DND-41 (cell line): ENCODE measurements at regions not wholly inside any gene's neighbourhood (a gene's known extent, or its start where the extent isn't known, plus 50 kb on each side); places are given as distances from the start of the nearest gene placed in this dataset.

Experiments used
- ATAC-seq: fragments of 200-7000 bp; cut with Tn5 transposase; 3 replicates; pipeline ENCODE4 v1.9.1; 2021; ENCODE audit warnings: low read depth; ENCODE audit not compliant: insufficient read depth
- DNase-seq: peaks from one replicate; pipeline ENCODE4 v3.0.0-alpha.2; 2020
- H2AFZ ChIP-seq: 2 replicates; pipeline ENCODE4 v1.6.0; 2012; ENCODE audit warnings: low read depth, low read length
- H3K27ac ChIP-seq: 2 replicates; pipeline ENCODE4 v1.5.1; 2012; ENCODE audit warnings: low read length, inconsistent platforms
- H3K27me3 ChIP-seq: fragments of 200-600 bp; sonication (generic); 2 replicates; pipeline ENCODE4 v1.6.0; 2012; ENCODE audit warnings: low read length, mild to moderate bottlenecking, inconsistent platforms; ENCODE audit not compliant: insufficient read depth, poor library complexity
- H3K36me3 ChIP-seq: 2 replicates; pipeline ENCODE4 v1.5.1; 2012; ENCODE audit warnings: low read length, inconsistent platforms; ENCODE audit not compliant: insufficient read depth
- H3K4me1 ChIP-seq: 2 replicates; pipeline ENCODE4 v1.5.1; 2012; ENCODE audit warnings: mild to moderate bottlenecking, low read length; ENCODE audit not compliant: insufficient read depth
- H3K4me2 ChIP-seq: 2 replicates; pipeline ENCODE4 v1.6.0; 2012; ENCODE audit warnings: mild to moderate bottlenecking, moderate library complexity, low read length, inconsistent platforms; ENCODE audit not compliant: insufficient read depth
- H3K4me3 ChIP-seq, 2 experiments: fragments of 200-600 bp in 1 of 2; shearing (Covaris generic) in 1 of 2; 2 replicates each; pipeline ENCODE4 v1.5.1; 2012 to 2016; ENCODE audit warnings: inconsistent platforms in 2 of 2, low read length in 2 of 2, mild to moderate bottlenecking in 2 of 2, low read depth in 1 of 2, moderate library complexity in 1 of 2
- H3K79me2 ChIP-seq: 2 replicates; pipeline ENCODE4 v1.6.0; 2012; ENCODE audit warnings: low read length, inconsistent platforms; ENCODE audit not compliant: insufficient read depth
- H3K9ac ChIP-seq: 2 replicates; pipeline ENCODE4 v1.6.0; 2012; ENCODE audit warnings: low read depth, mild to moderate bottlenecking, inconsistent platforms, low read length, moderate library complexity
- H3K9me3 ChIP-seq: 2 replicates; pipeline ENCODE4 v1.5.1; 2012; ENCODE audit warnings: low read length, moderate library complexity, mild to moderate bottlenecking, inconsistent platforms; ENCODE audit not compliant: insufficient read depth, severe bottlenecking
- H4K20me1 ChIP-seq: 2 replicates; pipeline ENCODE4 v1.6.0; 2012; ENCODE audit warnings: low read length; ENCODE audit not compliant: insufficient read depth
- EZH2 ChIP-seq: IDR thresholded peaks from 3 replicates; pipeline ENCODE4 v1.6.1; 2012; ENCODE audit warnings: borderline replicate concordance, low read depth, mild to moderate bottlenecking, moderate library complexity, low read length, inconsistent platforms; ENCODE audit not compliant: severe bottlenecking
- TF ChIP-seq, protein P1 (sequence below): IDR thresholded peaks from 2 replicates; pipeline ENCODE4 v1.5.1; 2012; ENCODE audit warnings: borderline replicate concordance, low read length, moderate library complexity, mild to moderate bottlenecking; ENCODE audit not compliant: poor library complexity, severe bottlenecking; ENCODE audit errors: extremely low read depth

DNA sequence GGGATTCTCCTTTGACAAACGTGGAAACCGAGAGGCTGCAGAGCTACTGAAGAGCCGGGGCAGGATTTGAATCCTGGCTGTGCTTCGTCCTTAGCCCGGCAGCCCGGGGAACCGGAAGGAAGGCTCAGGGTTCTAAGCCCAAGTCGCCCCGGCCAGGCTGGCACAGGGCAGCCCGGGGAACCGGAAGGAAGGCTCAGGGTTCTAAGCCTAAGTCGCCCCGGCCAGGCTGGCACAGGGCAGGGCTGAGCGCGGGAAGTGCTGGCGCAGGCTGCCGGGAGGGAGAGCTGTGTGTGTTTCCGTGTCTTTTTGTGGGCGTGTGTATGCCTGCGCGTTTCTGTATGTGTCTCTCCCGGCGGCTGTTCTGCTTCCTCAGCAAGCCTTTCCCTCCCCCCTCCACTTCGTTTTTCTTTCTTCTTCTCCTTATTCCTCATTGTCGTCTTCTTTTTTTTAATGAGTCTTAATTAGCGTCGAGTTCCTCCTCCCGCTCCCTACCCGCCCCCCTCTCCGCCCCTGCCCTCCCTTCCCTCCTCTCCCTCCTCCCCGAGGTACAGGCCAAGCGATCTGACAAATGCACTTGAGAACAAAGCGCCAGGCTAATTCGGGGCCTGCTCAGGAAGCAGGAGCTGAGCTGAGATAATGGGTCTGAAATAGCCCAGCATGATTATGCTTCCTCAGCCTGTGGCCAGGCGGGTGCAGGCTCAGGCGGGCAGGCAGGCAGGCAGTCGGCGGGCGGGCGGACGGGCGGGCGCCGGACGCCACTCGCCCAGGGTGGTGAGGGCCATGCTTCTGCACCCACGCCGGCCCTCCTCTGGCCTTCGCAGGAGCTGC, 65.9 kb downstream of the EFNB1 start:
- ATAC-seq: peak; percentile 62
- peak; percentile 3 for DNase-seq
- no peak overlapping the region for H3K9ac ChIP-seq
- H3K4me1 ChIP-seq: no peaks in the 10 kb centered on the region
- H2AFZ ChIP-seq: no peak overlapping the region
- no peaks in the 10 kb centered on the region for H3K36me3 ChIP-seq
- H3K9me3 ChIP-seq: no peaks in the 10 kb centered on the region
- no peaks in the 10 kb centered on the region for H3K79me2 ChIP-seq
- no peak overlapping the region for H3K4me2 ChIP-seq
- TF ChIP-seq, protein P1, sequence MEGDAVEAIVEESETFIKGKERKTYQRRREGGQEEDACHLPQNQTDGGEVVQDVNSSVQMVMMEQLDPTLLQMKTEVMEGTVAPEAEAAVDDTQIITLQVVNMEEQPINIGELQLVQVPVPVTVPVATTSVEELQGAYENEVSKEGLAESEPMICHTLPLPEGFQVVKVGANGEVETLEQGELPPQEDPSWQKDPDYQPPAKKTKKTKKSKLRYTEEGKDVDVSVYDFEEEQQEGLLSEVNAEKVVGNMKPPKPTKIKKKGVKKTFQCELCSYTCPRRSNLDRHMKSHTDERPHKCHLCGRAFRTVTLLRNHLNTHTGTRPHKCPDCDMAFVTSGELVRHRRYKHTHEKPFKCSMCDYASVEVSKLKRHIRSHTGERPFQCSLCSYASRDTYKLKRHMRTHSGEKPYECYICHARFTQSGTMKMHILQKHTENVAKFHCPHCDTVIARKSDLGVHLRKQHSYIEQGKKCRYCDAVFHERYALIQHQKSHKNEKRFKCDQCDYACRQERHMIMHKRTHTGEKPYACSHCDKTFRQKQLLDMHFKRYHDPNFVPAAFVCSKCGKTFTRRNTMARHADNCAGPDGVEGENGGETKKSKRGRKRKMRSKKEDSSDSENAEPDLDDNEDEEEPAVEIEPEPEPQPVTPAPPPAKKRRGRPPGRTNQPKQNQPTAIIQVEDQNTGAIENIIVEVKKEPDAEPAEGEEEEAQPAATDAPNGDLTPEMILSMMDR: no peak
- TF ChIP-seq EZH2: no peak
- no peak overlapping the region for H3K4me3 ChIP-seq
- H3K27ac ChIP-seq: no peak overlapping the region
- H3K27me3 ChIP-seq: no peaks in the 10 kb centered on the region
- H4K20me1 ChIP-seq: no peaks in the 10 kb centered on the region

DNA sequence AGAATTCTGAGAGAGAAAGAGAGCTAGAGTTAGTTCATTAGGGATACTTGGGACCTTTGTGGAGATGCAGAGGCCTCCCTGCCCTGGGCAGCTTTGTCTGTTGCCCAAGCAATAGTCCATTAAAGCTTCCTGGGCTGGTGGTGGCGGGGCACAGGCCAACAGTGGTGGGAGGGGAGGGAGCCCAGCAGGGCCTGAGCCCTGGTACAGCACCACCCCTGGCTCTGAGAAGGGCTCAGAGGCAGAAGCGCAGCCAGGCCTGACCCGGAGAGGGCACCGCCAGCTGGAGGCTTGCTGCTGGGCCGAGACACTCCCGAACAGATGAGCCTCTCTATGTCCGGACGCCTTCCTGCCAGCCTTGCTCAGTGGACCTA, 65.3 kb downstream of the EFNB1 start:
- no peaks in the 10 kb centered on the region for H3K79me2 ChIP-seq
- no peaks in the 10 kb centered on the region for H3K27me3 ChIP-seq
- no peak overlapping the region for H2AFZ ChIP-seq
- H3K4me1 ChIP-seq: no peaks in the 10 kb centered on the region
- H3K9me3 ChIP-seq: no peaks in the 10 kb centered on the region
- DNase-seq: no peak
- no peak overlapping the region for H3K27ac ChIP-seq
- H4K20me1 ChIP-seq: no peaks in the 10 kb centered on the region
- H3K4me2 ChIP-seq: no peak overlapping the region
- no peak overlapping the region for H3K9ac ChIP-seq
- H3K36me3 ChIP-seq: no peaks in the 10 kb centered on the region
- no peak for ATAC-seq
- H3K4me3 ChIP-seq: no peak overlapping the region
- no peak for TF ChIP-seq EZH2
- TF ChIP-seq, protein P1: no peak

DNA sequence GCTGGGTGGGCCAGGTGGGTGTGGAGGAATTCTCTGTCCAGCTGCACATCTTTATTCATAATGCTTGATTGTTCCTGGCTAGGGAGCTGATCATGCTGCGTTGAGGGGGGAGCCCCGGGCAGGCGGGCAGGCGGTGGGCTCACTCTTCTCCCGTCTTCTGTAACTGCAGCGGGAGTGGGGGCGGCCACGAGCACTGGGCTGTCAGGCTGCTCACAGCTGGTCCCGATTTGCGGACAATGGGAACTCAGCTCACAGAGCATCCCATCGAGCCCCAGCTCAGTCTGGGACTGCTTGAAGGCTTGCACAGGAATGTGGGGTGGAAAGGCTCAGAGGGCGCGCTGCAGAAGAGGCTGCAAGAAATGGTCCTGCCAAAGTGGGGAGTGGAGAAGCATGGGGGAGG, 63.8 kb downstream of the EFNB1 start:
- Histone ChIP-seq H3K4me1 (no peaks in the 10 kb centered on the region), H3K27ac (no peak overlapping the region), H3K9ac (no peak overlapping the region), H3K9me3 (no peaks in the 10 kb centered on the region), H3K4me2 (no peak overlapping the region), H2AFZ (no peak overlapping the region), H3K4me3 (no peak overlapping the region), H3K79me2 (no peaks in the 10 kb centered on the region), H3K36me3 (no peaks in the 10 kb centered on the region), H3K27me3 (no peaks in the 10 kb centered on the region), H4K20me1 (no peaks in the 10 kb centered on the region)
- TF ChIP-seq, protein P1: no peak
- TF ChIP-seq EZH2: no peak
- DNase-seq: no peak
- ATAC-seq: no peak
